SU-DHL-6 (cell line): ENCODE measurements at regions not wholly inside any gene's neighbourhood (a gene's known extent, or its start where the extent isn't known, plus 50 kb on each side); places are given as distances from the start of the nearest gene placed in this dataset.

Source experiments
- H2AFZ ChIP-seq: fragments of 200-600 bp; sonication (generic); 2 replicates; pipeline ENCODE4 v1.6.1; 2014; ENCODE audit warnings: low read depth, mild to moderate bottlenecking, moderate library complexity, mixed read lengths, antibody characterized with exemption, low read length; ENCODE audit not compliant: severe bottlenecking
- H3F3A ChIP-seq: fragments of 200-600 bp; shearing (Covaris generic); 2 replicates; pipeline ENCODE4 v1.6.0; 2016; ENCODE audit warnings: antibody characterized with exemption, mild to moderate bottlenecking; ENCODE audit not compliant: insufficient read depth
- H3K27ac ChIP-seq: fragments of 200-600 bp; sonication (generic); 2 replicates; pipeline ENCODE4 v1.5.1; 2016; ENCODE audit warnings: low read depth, mild to moderate bottlenecking, low read length, moderate library complexity, mixed read lengths
- H3K27me3 ChIP-seq: fragments of 200-600 bp; sonication (generic), shearing (Covaris generic); 2 replicates; pipeline ENCODE4 v1.6.0; 2014; ENCODE audit warnings: mild to moderate bottlenecking, low read length
- H3K36me3 ChIP-seq: fragments of 200-600 bp; sonication (generic); 2 replicates; pipeline ENCODE4 v1.6.1; 2014; ENCODE audit warnings: mild to moderate bottlenecking, low read length, mixed read lengths
- H3K4me2 ChIP-seq: fragments of 300-600, 200-600 bp; shearing (Covaris generic), sonication (generic); 2 replicates; pipeline ENCODE4 v1.6.0; 2014; ENCODE audit warnings: low read length, low read depth, mild to moderate bottlenecking; ENCODE audit not compliant: poor library complexity, severe bottlenecking
- H3K4me3 ChIP-seq: fragments of 200-600 bp; sonication (generic); 2 replicates; pipeline ENCODE4 v1.5.1; 2014; ENCODE audit warnings: antibody characterized with exemption, low read length, mild to moderate bottlenecking, mixed read lengths; ENCODE audit not compliant: insufficient read depth, poor library complexity, severe bottlenecking
- H3K79me2 ChIP-seq: fragments of 200-600 bp; sonication (generic); 2 replicates; pipeline ENCODE4 v1.6.1; 2014; ENCODE audit warnings: mild to moderate bottlenecking, low read length, moderate library complexity; ENCODE audit not compliant: insufficient read depth
- H3K9ac ChIP-seq: fragments of 200-600 bp; sonication (generic); 2 replicates; pipeline ENCODE4 v1.7.0; 2014; ENCODE audit warnings: mild to moderate bottlenecking, low read length
- H3K9me2 ChIP-seq: fragments of 200-600 bp; sonication (generic); replicated peaks from 2 replicates; pipeline ENCODE4 v1.6.1; 2014; ENCODE audit warnings: low read length; ENCODE audit not compliant: insufficient read depth
- H3K9me3 ChIP-seq: fragments of 200-600 bp; sonication (generic); 2 replicates; pipeline ENCODE4 v1.6.1; 2014; ENCODE audit warnings: low read length, mixed read lengths; ENCODE audit not compliant: insufficient read depth
- H4K20me1 ChIP-seq: fragments of 200-600 bp; sonication (generic); 2 replicates; pipeline ENCODE4 v1.6.1; 2014; ENCODE audit warnings: low read depth, mild to moderate bottlenecking, antibody characterized with exemption, low read length, moderate library complexity, mixed read lengths
- EZH2phosphoT487 ChIP-seq: fragments of 200-600 bp; sonication (generic), shearing (Covaris generic); conservative IDR thresholded peaks from 2 replicates; pipeline ENCODE4 v1.6.1; 2018; ENCODE audit warnings: mild to moderate bottlenecking, antibody characterized with exemption, low read length, moderate library complexity, mixed read lengths
- TF ChIP-seq, protein P1 (sequence below): fragments of 200-600 bp; sonication (generic); IDR thresholded peaks from one replicate; pipeline ENCODE4 v1.5.1; 2017; ENCODE audit warnings: antibody characterized with exemption, mild to moderate bottlenecking, low read length, moderate library complexity; ENCODE audit not compliant: insufficient read depth, poor library complexity, severe bottlenecking

DNA sequence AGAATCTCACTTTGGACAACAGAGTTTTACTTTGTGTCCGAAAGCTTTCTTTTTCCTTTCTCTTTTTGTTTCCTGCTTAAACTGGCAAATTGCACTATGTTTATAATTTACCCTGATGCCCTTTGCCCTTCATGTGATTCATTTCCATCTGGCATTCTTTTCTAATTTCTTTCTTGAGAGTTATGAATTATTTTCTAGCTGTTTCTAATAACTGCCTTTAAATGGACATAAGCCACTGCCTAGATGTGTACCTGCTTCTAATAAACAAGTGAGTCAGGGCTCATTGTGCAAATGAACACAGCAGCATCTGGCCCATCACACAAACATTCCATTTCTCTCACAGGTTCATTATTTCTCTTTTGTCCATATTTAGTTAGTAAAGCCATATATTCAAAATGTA is 242.3 kb upstream of the GPRIN3 start:
- Histone ChIP-seq H3K9ac (no peak overlapping the region), H3K36me3 (no peaks in the 10 kb centered on the region), H3K27me3 (no peaks in the 10 kb centered on the region), H3K9me3 (no peaks in the 10 kb centered on the region), H4K20me1 (no peaks in the 10 kb centered on the region), H3K4me3 (no peak overlapping the region), H3K9me2 (no peaks in the 10 kb centered on the region), H3F3A (no peaks in the 10 kb centered on the region), H3K4me2 (no peak overlapping the region), H2AFZ (no peak overlapping the region), H3K79me2 (no peaks in the 10 kb centered on the region), H3K27ac (no peak overlapping the region)
- TF ChIP-seq EZH2phosphoT487: no peak
- TF ChIP-seq, protein P1, sequence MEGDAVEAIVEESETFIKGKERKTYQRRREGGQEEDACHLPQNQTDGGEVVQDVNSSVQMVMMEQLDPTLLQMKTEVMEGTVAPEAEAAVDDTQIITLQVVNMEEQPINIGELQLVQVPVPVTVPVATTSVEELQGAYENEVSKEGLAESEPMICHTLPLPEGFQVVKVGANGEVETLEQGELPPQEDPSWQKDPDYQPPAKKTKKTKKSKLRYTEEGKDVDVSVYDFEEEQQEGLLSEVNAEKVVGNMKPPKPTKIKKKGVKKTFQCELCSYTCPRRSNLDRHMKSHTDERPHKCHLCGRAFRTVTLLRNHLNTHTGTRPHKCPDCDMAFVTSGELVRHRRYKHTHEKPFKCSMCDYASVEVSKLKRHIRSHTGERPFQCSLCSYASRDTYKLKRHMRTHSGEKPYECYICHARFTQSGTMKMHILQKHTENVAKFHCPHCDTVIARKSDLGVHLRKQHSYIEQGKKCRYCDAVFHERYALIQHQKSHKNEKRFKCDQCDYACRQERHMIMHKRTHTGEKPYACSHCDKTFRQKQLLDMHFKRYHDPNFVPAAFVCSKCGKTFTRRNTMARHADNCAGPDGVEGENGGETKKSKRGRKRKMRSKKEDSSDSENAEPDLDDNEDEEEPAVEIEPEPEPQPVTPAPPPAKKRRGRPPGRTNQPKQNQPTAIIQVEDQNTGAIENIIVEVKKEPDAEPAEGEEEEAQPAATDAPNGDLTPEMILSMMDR: no peak

DNA sequence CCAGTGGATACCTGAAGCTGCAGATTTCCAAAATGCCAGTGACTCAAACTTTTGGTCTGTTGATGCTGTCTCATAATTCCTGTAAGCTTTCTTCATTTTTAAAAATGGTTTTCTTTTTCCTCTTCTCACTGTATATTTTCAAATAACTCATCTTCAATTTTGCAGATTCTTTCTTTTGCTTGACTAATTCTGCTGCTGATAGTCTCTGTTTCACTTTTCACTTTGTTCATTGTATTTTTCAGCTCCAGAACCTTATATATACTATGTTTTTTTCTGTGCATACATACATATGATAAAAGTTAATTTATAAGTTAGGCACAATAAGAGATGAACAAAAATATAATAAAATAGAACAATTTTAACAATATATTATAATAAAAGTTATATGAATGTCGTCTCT is 237.7 kb upstream of the GPRIN3 start:
- Histone ChIP-seq H3K4me2 (no peak overlapping the region), H3K9me2 (no peaks in the 10 kb centered on the region), H4K20me1 (no peaks in the 10 kb centered on the region), H3K79me2 (no peaks in the 10 kb centered on the region), H3K27ac (no peak overlapping the region), H3K9ac (no peak overlapping the region), H2AFZ (no peak overlapping the region), H3K27me3 (no peaks in the 10 kb centered on the region), H3K9me3 (no peaks in the 10 kb centered on the region), H3K4me3 (no peak overlapping the region), H3F3A (no peaks in the 10 kb centered on the region), H3K36me3 (no peaks in the 10 kb centered on the region)
- no peak for TF ChIP-seq EZH2phosphoT487

DNA sequence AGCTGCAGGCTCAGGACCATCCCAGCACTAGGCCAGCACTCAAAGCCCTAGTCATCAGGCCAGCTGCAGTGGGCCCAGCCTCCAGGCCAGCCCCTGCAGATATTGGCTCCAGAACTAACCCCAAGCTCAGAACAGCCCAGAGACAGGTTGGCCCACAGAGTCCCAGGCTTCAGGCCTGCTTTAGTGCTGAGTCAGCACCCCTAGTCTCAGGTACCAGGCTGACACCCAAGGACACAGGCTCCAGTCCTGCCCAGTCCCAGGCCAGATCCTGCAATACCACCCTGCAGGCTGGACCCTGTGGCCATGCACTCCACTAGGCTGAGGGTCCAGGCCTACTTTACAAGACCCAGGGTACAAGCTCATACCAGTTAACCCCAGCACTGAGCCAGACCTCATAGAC is 234.4 kb upstream of the GPRIN3 start:
- Histone ChIP-seq H4K20me1 (no peaks in the 10 kb centered on the region), H3K9me2 (no peaks in the 10 kb centered on the region), H3K27me3 (no peaks in the 10 kb centered on the region), H2AFZ (no peak overlapping the region), H3K36me3 (no peaks in the 10 kb centered on the region), H3K4me3 (no peak overlapping the region), H3K9me3 (no peaks in the 10 kb centered on the region), H3F3A (no peaks in the 10 kb centered on the region), H3K9ac (no peak overlapping the region), H3K4me2 (no peak overlapping the region), H3K27ac (no peak overlapping the region), H3K79me2 (no peaks in the 10 kb centered on the region)
- no peak for TF ChIP-seq EZH2phosphoT487
- TF ChIP-seq, protein P1: no peak

DNA sequence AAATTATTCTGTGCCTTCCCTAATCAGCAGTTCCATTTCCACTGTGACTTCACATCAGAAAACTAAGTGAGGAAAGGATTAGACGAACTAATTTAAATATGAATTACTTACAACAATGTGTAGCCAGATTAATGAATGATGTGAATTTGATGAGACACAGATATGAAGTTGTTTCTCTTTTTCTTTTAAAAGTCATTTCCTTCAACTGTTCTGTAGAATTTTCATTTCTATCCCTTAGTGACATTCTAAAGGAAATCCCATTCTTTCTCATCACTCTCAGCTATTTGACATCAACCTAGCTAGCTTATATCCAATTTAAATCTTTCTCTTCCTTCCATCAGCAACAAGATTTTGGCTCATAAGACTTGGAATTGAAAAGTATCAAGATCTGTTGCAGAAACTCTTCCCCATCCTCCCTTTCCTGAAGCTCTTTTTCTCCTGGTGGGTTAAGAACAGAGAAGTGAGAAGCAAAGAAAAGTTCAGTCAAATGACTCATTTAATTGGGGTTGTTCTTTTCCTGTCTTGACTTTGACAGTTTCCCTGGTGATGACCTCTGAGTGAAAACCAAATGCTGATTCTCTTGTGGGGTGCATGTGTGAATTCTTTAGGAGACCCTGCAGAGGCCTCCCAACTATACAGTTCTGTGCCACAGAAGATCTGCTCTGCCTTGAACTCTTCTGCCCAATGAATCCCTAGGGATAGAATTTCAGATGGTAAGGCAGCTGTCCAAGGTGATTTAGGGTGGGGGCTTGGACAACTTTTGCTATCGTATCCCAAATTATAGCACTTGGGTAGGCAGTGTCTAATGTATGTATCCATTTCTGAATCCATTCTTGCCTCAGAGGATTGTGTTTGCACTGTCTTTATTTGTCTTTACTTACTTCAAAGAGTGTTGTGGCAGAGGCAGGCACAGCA is 232.5 kb upstream of the GPRIN3 start:
- Histone ChIP-seq H3K79me2 (no peaks in the 10 kb centered on the region), H3F3A (no peaks in the 10 kb centered on the region), H3K27ac (no peak overlapping the region), H3K9me2 (no peaks in the 10 kb centered on the region), H3K4me3 (no peak overlapping the region), H3K9me3 (no peaks in the 10 kb centered on the region), H3K27me3 (no peaks in the 10 kb centered on the region), H2AFZ (no peak overlapping the region), H4K20me1 (no peaks in the 10 kb centered on the region), H3K36me3 (no peaks in the 10 kb centered on the region), H3K4me2 (no peak overlapping the region), H3K9ac (no peak overlapping the region)
- TF ChIP-seq, protein P1: no peak
- no peak for TF ChIP-seq EZH2phosphoT487
